Fibroblast of lung (primary cell): ENCODE measurements at regions not wholly inside any gene's neighbourhood (a gene's known extent, or its start where the extent isn't known, plus 50 kb on each side); places are given as distances from the start of the nearest gene placed in this dataset.

Source experiments
- CTCF ChIP-seq, 2 donors: IDR thresholded peaks in 1 of 2; conservative IDR thresholded peaks in 1 of 2; 1 replicate in 1 of 2; 2 replicates in 1 of 2; pipeline ENCODE4 v1.5.1; 2011 to 2012; ENCODE audit warnings: low read length in 2 of 2, control low read depth in 1 of 2, inconsistent platforms in 1 of 2, low read depth in 1 of 2, mild to moderate bottlenecking in 1 of 2
- EZH2 ChIP-seq: IDR thresholded peaks from 2 replicates; pipeline ENCODE4 v1.5.1; 2012; ENCODE audit warnings: low read length, control low read depth, mild to moderate bottlenecking; ENCODE audit errors: missing control alignments

- TF ChIP-seq CTCF (conservative IDR thresholded peaks at IDR 0.05 in 1 of 2, IDR thresholded peaks at IDR 0.05 in 1 of 2; ENCODE audit: low read depth in 1 of 2, low read length in 2 of 2) (no peak), EZH2 (no peak)
Measured at GRCh38 chr2:179373816-179374215, 109.2 kb upstream of the SESTD1 start.
